Mammary epithelial cell (primary cell): ENCODE measurements at regions not wholly inside any gene's neighbourhood (a gene's known extent, or its start where the extent isn't known, plus 50 kb on each side); places are given as distances from the start of the nearest gene placed in this dataset.

Experiments
- CTCF ChIP-seq, 2 donors: IDR thresholded peaks in 1 of 2; conservative IDR thresholded peaks in 1 of 2; 2 replicates each; pipeline ENCODE4 v1.5.1; 2011 to 2012; ENCODE audit warnings: inconsistent platforms in 2 of 2, low read length in 2 of 2, mild to moderate bottlenecking in 2 of 2, control low read depth in 1 of 2, low read depth in 1 of 2; ENCODE audit not compliant: insufficient read depth in 1 of 2; ENCODE audit errors: extremely low read depth in 1 of 2
- EZH2 ChIP-seq: IDR thresholded peaks from 2 replicates; pipeline ENCODE4 v1.6.1; 2012; ENCODE audit warnings: low read length, inconsistent platforms, borderline replicate concordance

- TF ChIP-seq CTCF (conservative IDR thresholded peaks at IDR 0.05 in 1 of 2, IDR thresholded peaks at IDR 0.05 in 1 of 2; ENCODE audit: extremely low read depth in 1 of 2, insufficient read depth in 1 of 2, low read depth in 1 of 2, low read length in 2 of 2) (no peak), EZH2 (no peak)
Observed at GRCh38 chr14:66001356-66001755, 484.8 kb upstream of the CCDC196 start.
